H9 (cell line): ENCODE measurements at regions not wholly inside any gene's neighbourhood (a gene's known extent, or its start where the extent isn't known, plus 50 kb on each side); places are given as distances from the start of the nearest gene placed in this dataset.

Experiments
- DNase-seq: peaks from one replicate; pipeline ENCODE4 v3.0.0-alpha.2; 2017
- H2AFZ ChIP-seq: one replicate; pipeline ENCODE4 v1.6.1; 2013; ENCODE audit warnings: mild to moderate bottlenecking, low read length, control low read depth, moderate library complexity
- H2AK5ac ChIP-seq: 2 replicates; pipeline ENCODE4 v1.6.1; 2013; ENCODE audit warnings: low read length, control low read depth, mixed read lengths; ENCODE audit not compliant: insufficient read length
- H2BK120ac ChIP-seq: one replicate; pipeline ENCODE4 v1.6.1; 2013; ENCODE audit warnings: low read depth, mild to moderate bottlenecking, low read length, control low read depth, inconsistent platforms; ENCODE audit not compliant: poor library complexity, severe bottlenecking
- H2BK12ac ChIP-seq: 2 replicates; pipeline ENCODE4 v1.6.1; 2013; ENCODE audit warnings: low read length, control low read depth, mixed read lengths, low read depth; ENCODE audit not compliant: insufficient read length
- H2BK15ac ChIP-seq: 2 replicates; pipeline ENCODE4 v1.6.1; 2013; ENCODE audit warnings: low read depth, low read length, control low read depth
- H2BK20ac ChIP-seq: one replicate; pipeline ENCODE4 v1.6.1; 2013; ENCODE audit warnings: low read depth, mild to moderate bottlenecking, low read length, control low read depth, inconsistent platforms; ENCODE audit not compliant: poor library complexity, severe bottlenecking
- H2BK5ac ChIP-seq: 2 replicates; pipeline ENCODE4 v1.6.1; 2013; ENCODE audit warnings: low read length, control low read depth, mixed read lengths; ENCODE audit not compliant: insufficient read length
- H3K14ac ChIP-seq: 2 replicates; pipeline ENCODE4 v1.6.1; 2013; ENCODE audit warnings: low read length, control low read depth; ENCODE audit not compliant: insufficient read depth
- H3K18ac ChIP-seq: 2 replicates; pipeline ENCODE4 v1.6.1; 2013; ENCODE audit warnings: low read depth, mild to moderate bottlenecking, mixed read lengths, low read length, control low read depth; ENCODE audit not compliant: insufficient read length
- H3K23ac ChIP-seq: 2 replicates; pipeline ENCODE4 v1.6.1; 2013; ENCODE audit warnings: low read length, control low read depth, mixed read lengths, low read depth; ENCODE audit not compliant: insufficient read length
- H3K23me2 ChIP-seq: 2 replicates; pipeline ENCODE4 v1.6.1; 2013; ENCODE audit warnings: low read depth, mild to moderate bottlenecking, mixed read lengths, low read length, control low read depth; ENCODE audit not compliant: insufficient read length, poor library complexity, severe bottlenecking
- H3K27ac ChIP-seq: 2 replicates; pipeline ENCODE4 v1.5.1; 2013; ENCODE audit warnings: low read length, control low read depth, mixed read lengths, low read depth; ENCODE audit not compliant: insufficient read length
- H3K27me3 ChIP-seq: 2 replicates; pipeline ENCODE4 v1.6.1; 2013; ENCODE audit warnings: low read length, control low read depth, inconsistent platforms; ENCODE audit not compliant: insufficient read depth
- H3K4ac ChIP-seq: 2 replicates; pipeline ENCODE4 v1.6.1; 2013; ENCODE audit warnings: low read depth, mild to moderate bottlenecking, control low read depth, inconsistent platforms, low read length, moderate library complexity
- H3K4me1 ChIP-seq: 2 replicates; pipeline ENCODE4 v1.6.1; 2013; ENCODE audit warnings: low read length, control low read depth, inconsistent platforms; ENCODE audit not compliant: insufficient read depth
- H3K4me2 ChIP-seq: 2 replicates; pipeline ENCODE4 v1.6.1; 2013; ENCODE audit warnings: low read length, control low read depth, mixed read lengths; ENCODE audit not compliant: insufficient read length, insufficient read depth
- H3K56ac ChIP-seq: 2 replicates; pipeline ENCODE4 v1.6.1; 2013; ENCODE audit warnings: low read depth, mild to moderate bottlenecking, mixed read lengths, low read length, control low read depth; ENCODE audit not compliant: insufficient read length
- H3K79me1 ChIP-seq: 2 replicates; pipeline ENCODE4 v1.6.1; 2013; ENCODE audit warnings: low read depth, mild to moderate bottlenecking, moderate library complexity, low read length, control low read depth, inconsistent platforms; ENCODE audit not compliant: insufficient read depth, poor library complexity, severe bottlenecking
- H3K79me2 ChIP-seq: 2 replicates; pipeline ENCODE4 v1.6.1; 2013; ENCODE audit warnings: low read length, control low read depth, inconsistent platforms; ENCODE audit not compliant: insufficient read depth
- H3K9ac ChIP-seq: 2 replicates; pipeline ENCODE4 v1.6.1; 2013; ENCODE audit warnings: low read length, control low read depth, mixed read lengths; ENCODE audit not compliant: insufficient read length; ENCODE audit errors: extremely low read depth
- H3K9me3 ChIP-seq: one replicate; pipeline ENCODE4 v1.6.1; 2013; ENCODE audit warnings: low read depth, low read length, inconsistent platforms; ENCODE audit not compliant: control insufficient read depth
- H3T11ph ChIP-seq: one replicate; pipeline ENCODE4 v1.6.1; 2013; ENCODE audit warnings: mild to moderate bottlenecking, low read length, control low read depth, inconsistent platforms
- H4K20me1 ChIP-seq: one replicate; pipeline ENCODE4 v1.6.1; 2013; ENCODE audit not compliant: control insufficient read depth, insufficient read length, insufficient read depth
- H4K5ac ChIP-seq: 2 replicates; pipeline ENCODE4 v1.6.1; 2013; ENCODE audit warnings: low read depth, mild to moderate bottlenecking, mixed read lengths, low read length, control low read depth; ENCODE audit not compliant: insufficient read length
- H4K8ac ChIP-seq: replicated peaks from 2 replicates; pipeline ENCODE4 v1.6.1; 2013; ENCODE audit warnings: low read length, control low read depth, mixed read lengths, low read depth; ENCODE audit not compliant: insufficient read length
- H4K91ac ChIP-seq: 2 replicates; pipeline ENCODE4 v1.6.1; 2013; ENCODE audit warnings: low read depth, mild to moderate bottlenecking, moderate library complexity, mixed read lengths, low read length, control low read depth; ENCODE audit not compliant: insufficient read length
- H3K27ac Mint-ChIP-seq, 3 experiments: 2 replicates in 2 of 3; 3 replicates in 1 of 3; pipeline ENCODE4 v1.8.0; 2020 to 2021; ENCODE audit warnings: mixed read lengths in 3 of 3, mild to moderate bottlenecking in 1 of 3, moderate library complexity in 1 of 3
- H3K27me3 Mint-ChIP-seq: 2 replicates; pipeline ENCODE4 v1.8.0; 2021; ENCODE audit warnings: low read depth, mild to moderate bottlenecking, moderate library complexity, mixed read lengths
- H3K36me3 Mint-ChIP-seq, 3 experiments: 2 replicates in 2 of 3; 3 replicates in 1 of 3; pipeline ENCODE4 v1.8.0; 2020 to 2021; ENCODE audit warnings: low read depth in 3 of 3, mixed read lengths in 3 of 3; ENCODE audit not compliant: insufficient read depth in 1 of 3
- H3K4me1 Mint-ChIP-seq, 2 experiments: 2 replicates each; pipeline ENCODE4 v1.8.0; 2020; ENCODE audit warnings: mixed read lengths in 2 of 2
- H3K4me3 Mint-ChIP-seq, 2 experiments: 2 replicates in 1 of 2; 3 replicates in 1 of 2; pipeline ENCODE4 v1.8.0; 2020 to 2021; ENCODE audit warnings: mild to moderate bottlenecking in 2 of 2, mixed read lengths in 2 of 2, moderate library complexity in 1 of 2
- H3K9me3 Mint-ChIP-seq, 2 experiments: 2 replicates in 1 of 2; 3 replicates in 1 of 2; pipeline ENCODE4 v1.8.0; 2020; ENCODE audit warnings: mild to moderate bottlenecking in 2 of 2, mixed read lengths in 2 of 2, moderate library complexity in 1 of 2
- CTCF ChIP-seq: fragments of 200-600 bp; sonication (generic); conservative IDR thresholded peaks from 3 replicates; pipeline ENCODE4 v1.8.0; 2021; ENCODE audit warnings: antibody characterized with exemption, mild to moderate bottlenecking
- WGBS: extraction: QIAGEN DNeasy Blood & Tissue Kit; methylation state at CpG from one replicate; pipeline ENCODE4 v1.1.7; 2013; ENCODE audit warnings: missing lambda C conversion rate, low lambda C conversion rate, mixed read lengths; ENCODE audit not compliant: insufficient read length; ENCODE audit errors: extremely low coverage; 5-methylcytosine and 5-hydroxymethylcytosine counted together

DNA sequence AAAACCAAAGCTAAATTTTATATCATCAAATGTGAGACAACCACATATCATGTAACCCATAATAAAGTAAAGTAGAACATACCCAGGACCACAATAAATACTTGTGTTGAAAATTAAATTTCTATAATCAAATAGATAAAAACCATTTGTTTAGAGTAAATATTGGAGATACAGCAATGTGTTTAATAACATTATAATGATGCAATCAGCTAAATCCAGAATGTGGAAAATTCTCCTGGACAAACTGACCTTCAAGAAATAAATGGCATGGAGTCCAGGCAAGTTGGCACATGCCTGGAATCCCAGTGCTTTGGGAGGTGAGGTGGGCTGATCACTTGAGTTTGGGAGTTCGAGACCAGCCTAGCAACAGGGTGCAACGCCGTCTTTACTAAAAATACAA is 84.0 kb downstream of the GPX5 start:
- Histone ChIP-seq H3K4me1 (no peaks in the 10 kb centered on the region), H3K27ac (no peak overlapping the region), H3K23ac (no peak overlapping the region)

More for the DNA sequence above, 84.0 kb downstream of the GPX5 start:
- H3K27me3 ChIP-seq, result no peaks in the 10 kb centered on the region
- H3T11ph ChIP-seq, result no peak overlapping the region
- H3K9me3 ChIP-seq, result no peaks in the 10 kb centered on the region
- no peak overlapping the region for H3K4me2 ChIP-seq
- H4K5ac ChIP-seq, result no peak overlapping the region
- H3K27ac Mint-ChIP-seq, result no peak overlapping the region
- no peaks in the 10 kb centered on the region for H3K79me1 ChIP-seq
- no peak overlapping the region for H2AFZ ChIP-seq
- H2BK20ac ChIP-seq, result no peak overlapping the region
- no peak overlapping the region for H2BK120ac ChIP-seq
- no peaks in the 10 kb centered on the region for H4K20me1 ChIP-seq
- peaks cover 13% of the 10 kb centered on the region for H3K27me3 Mint-ChIP-seq
- no peak overlapping the region for H3K56ac ChIP-seq
- H2BK5ac ChIP-seq, result no peak overlapping the region
- H3K9ac ChIP-seq, result no peak overlapping the region
- no peak overlapping the region for H2BK12ac ChIP-seq
- no peak overlapping the region for H3K4ac ChIP-seq
- no peak for DNase-seq
- no peak for TF ChIP-seq CTCF
- no peak overlapping the region for H3K4me3 Mint-ChIP-seq
- H3K79me2 ChIP-seq, result no peaks in the 10 kb centered on the region
- H2BK15ac ChIP-seq, result no peak overlapping the region
- WGBS, result no CpG with 5 or more reads among the region's 3 CpGs
- no peak overlapping the region for H4K91ac ChIP-seq
- peaks cover 11 to 15% of the 10 kb centered on the region in 2 experiments for H3K4me1 Mint-ChIP-seq
- H3K14ac ChIP-seq, result no peak overlapping the region
- no peaks in the 10 kb centered on the region for H3K9me3 Mint-ChIP-seq
- H3K36me3 Mint-ChIP-seq, result no peaks in the 10 kb centered on the region
- H2AK5ac ChIP-seq, result no peak overlapping the region
- H3K18ac ChIP-seq, result no peak overlapping the region
- H4K8ac ChIP-seq, result no peak overlapping the region
- peaks cover 5% of the 10 kb centered on the region for H3K23me2 ChIP-seq
